Body of pancreas (tissue), 4 donors: ENCODE measurements at regions not wholly inside any gene's neighbourhood (a gene's known extent, or its start where the extent isn't known, plus 50 kb on each side); places are given as distances from the start of the nearest gene placed in this dataset.

Experiments
- CTCF ChIP-seq, 7 experiments: fragments of 450-650 bp in 4 of 7; fragments of 200-600 bp in 3 of 7; sonication (generic) in 3 of 7; IDR thresholded peaks; one replicate each; pipeline ENCODE4 v1.5.1; 2016 to 2019; ENCODE audit warnings: antibody characterized with exemption in 7 of 7
- POLR2A ChIP-seq, 3 donors: fragments of 450-650 bp; IDR thresholded peaks; one replicate each; pipeline ENCODE4 v1.6.1; 2016; ENCODE audit warnings: antibody characterized with exemption in 3 of 3, mild to moderate bottlenecking in 2 of 3

DNA sequence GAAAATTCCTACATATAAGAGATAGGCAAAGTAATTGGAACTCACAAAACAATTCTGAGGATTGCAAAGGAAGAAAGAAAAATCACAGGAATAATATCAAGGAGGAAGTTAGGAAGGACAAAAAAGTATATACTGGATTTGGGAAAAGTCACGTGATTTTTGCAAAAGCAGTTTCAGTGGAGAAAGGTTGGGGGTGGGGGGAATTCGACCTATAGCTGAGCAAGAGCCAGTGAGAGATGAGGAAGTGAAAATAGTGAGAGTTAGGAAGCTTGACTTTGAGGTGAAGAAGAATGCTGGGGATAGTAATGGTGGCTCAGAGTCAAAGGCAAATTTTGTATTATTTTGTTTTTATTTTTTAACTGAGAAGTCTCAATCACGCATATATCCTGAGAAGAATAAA is 438.0 kb upstream of the PMFBP1 start:
- TF ChIP-seq POLR2A (IDR thresholded peaks at IDR 0.05) (no peak), CTCF (IDR thresholded peaks at IDR 0.05) (no peak)
